ENCODE measurements at regions not wholly inside any gene's neighbourhood (a gene's known extent, or its start where the extent isn't known, plus 50 kb on each side); places are given as distances from the start of the nearest gene placed in this dataset.

GRCh38 chr2:137881711-137882110, 82.6 kb upstream of the HNMT start:
- ChIA-PET RAD21 (ENCODE audit: unreplicated experiment) (no interaction called here), SMC1A (ENCODE audit: uncharacterized antibody, unreplicated experiment) (interaction anchor here (1.0 kb wide), 1 partner anchor 894 kb away, joined by 3 read pairs; no protein-coding TSS in a partner anchor), POLR2A (no interaction called here), CTCF (no interaction called here)
- H3K4me3 ChIP-seq: no peak overlapping the region
- intact Hi-C loops (cut with micrococcal nuclease; ENCODE audit: unreplicated experiment): no loop called here
- no peak overlapping the region for H3K9ac ChIP-seq (ENCODE audit: control insufficient read depth, insufficient read depth, low read length)
- no peak overlapping the region for H3K4me2 ChIP-seq (ENCODE audit: control insufficient read depth, insufficient read depth)
- no peaks in the 10 kb centered on the region for H4K20me1 ChIP-seq (ENCODE audit: control insufficient read depth, insufficient read depth)
- H3K9me3 ChIP-seq (replicated peaks; ENCODE audit: control insufficient read depth, insufficient read depth, low read length): no peaks in the 10 kb centered on the region
- no peak overlapping the region for H3K27ac ChIP-seq (ENCODE audit: control insufficient read depth, insufficient read depth)
- H3K79me2 ChIP-seq (ENCODE audit: control insufficient read depth, insufficient read depth, low read length): no peaks in the 10 kb centered on the region
- in situ Hi-C loops (cut with MboI): loop anchor here (25.0 kb wide), 1 partner anchor 906 kb away; the partner anchor contains the start of gene NXPH2
- H2AFZ ChIP-seq (ENCODE audit: control insufficient read depth, low read depth, low read length): no peak overlapping the region
- H3K4me1 ChIP-seq (ENCODE audit: control insufficient read depth, insufficient read depth, low read length): no peaks in the 10 kb centered on the region
- no peak for DNase-seq (ENCODE audit: low read depth, low spot score)
- FAIRE-seq: no peak
- peak; percentile 32; the same call in 1 of the 3 replicates for ATAC-seq
- no peak for TF ChIP-seq RUNX3 (IDR thresholded peaks at IDR 0.05; ENCODE audit: low read length)
- no peak for TF ChIP-seq KLF5 (IDR thresholded peaks at IDR 0.05; ENCODE audit: partially characterized antibody)
- H3K27me3 ChIP-seq (replicated peaks in 1 of 2; ENCODE audit: control insufficient read depth in 2 of 2, insufficient read depth in 2 of 2, low read length in 1 of 2): no peaks in the 10 kb centered on the region; a peak in 1 of 4 replicates
- H3K36me3 ChIP-seq (ENCODE audit: control insufficient read depth in 2 of 2, insufficient read depth in 2 of 2, low read length in 1 of 2): no peaks in the 10 kb centered on the region
- WGBS (ENCODE audit: insufficient coverage, insufficient replicate concordance, low lambda C conversion rate, missing lambda C conversion rate): 6% methylated on average over 4 of the region's 4 CpGs
- no TSS peak for BruUV-seq (replicated peaks)

DNA sequence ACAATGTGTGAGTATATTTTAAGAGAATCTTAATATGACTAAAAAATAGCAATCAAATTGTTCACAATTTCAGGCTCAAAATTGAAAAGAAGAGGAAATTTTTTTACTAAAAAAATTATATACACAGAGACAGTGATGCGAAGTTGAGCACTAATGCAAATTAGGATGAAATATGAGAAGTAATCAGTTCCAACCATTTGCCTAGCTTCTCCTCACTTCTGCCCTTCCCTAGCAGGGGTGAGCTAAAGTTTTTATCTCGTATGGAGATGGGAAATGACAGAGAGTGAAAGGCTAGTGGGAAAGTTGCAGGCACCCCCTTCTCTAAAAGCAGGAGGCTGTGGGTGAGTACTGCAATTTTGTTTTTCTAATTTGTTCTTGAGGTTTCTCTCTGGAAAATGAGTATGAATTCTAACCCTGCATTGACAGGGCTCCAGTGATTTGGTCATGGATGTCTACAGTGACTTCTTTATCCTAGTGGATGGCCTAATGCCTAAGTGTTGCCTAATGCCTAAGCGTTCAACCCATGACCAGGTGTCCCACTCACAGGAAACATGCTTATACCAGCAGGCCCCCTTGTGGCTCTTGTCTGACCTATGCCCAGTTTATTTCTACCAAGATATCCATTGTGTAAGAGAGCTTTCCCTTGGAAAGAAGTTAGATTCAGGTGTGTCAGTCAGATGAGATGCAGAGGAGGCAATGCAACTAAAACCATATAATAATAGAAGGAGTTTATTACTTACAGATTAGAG, 78.0 kb upstream of the HNMT start:
- SMC1A ChIA-PET (ENCODE audit: uncharacterized antibody, unreplicated experiment): no interaction called here
- peak in 1 of 3 experiments; percentile 18; a peak in 1 of 6 replicates for TF ChIP-seq CTCF (IDR thresholded peaks at IDR 0.05 in 2 of 3, conservative IDR thresholded peaks at IDR 0.05 in 1 of 3; ENCODE audit: control insufficient read depth in 2 of 3, extremely low read depth in 1 of 3, insufficient read depth in 1 of 3, low read depth in 3 of 3, low read length in 3 of 3)
- TF ChIP-seq ZNF687 (IDR thresholded peaks at IDR 0.05): no peak
- Histone ChIP-seq H3K4me3 (no peak overlapping the region), H3K4me1 (ENCODE audit: control insufficient read depth, insufficient read depth, low read length) (no peaks in the 10 kb centered on the region), H3K9me3 (replicated peaks; ENCODE audit: control insufficient read depth, insufficient read depth, low read length) (no peaks in the 10 kb centered on the region), H4K20me1 (ENCODE audit: control insufficient read depth, insufficient read depth) (no peaks in the 10 kb centered on the region), H2AFZ (ENCODE audit: control insufficient read depth, low read depth, low read length) (no peak overlapping the region), H3K79me2 (ENCODE audit: control insufficient read depth, insufficient read depth, low read length) (no peaks in the 10 kb centered on the region), H3K4me2 (ENCODE audit: control insufficient read depth, insufficient read depth) (no peak overlapping the region), H3K9ac (ENCODE audit: control insufficient read depth, insufficient read depth, low read length) (no peak overlapping the region), H3K27ac (ENCODE audit: control insufficient read depth, insufficient read depth) (no peak overlapping the region), H3K27me3 (replicated peaks in 1 of 2; ENCODE audit: control insufficient read depth in 2 of 2, insufficient read depth in 2 of 2, low read length in 1 of 2) (no peaks in the 10 kb centered on the region; a peak in 2 of 4 replicates), H3K36me3 (ENCODE audit: control insufficient read depth in 2 of 2, insufficient read depth in 2 of 2, low read length in 1 of 2) (no peaks in the 10 kb centered on the region)
- no peak for FAIRE-seq
- CTCF ChIA-PET: interaction anchor here (1.0 to 2.8 kb wide), 4 partner anchors 13 to 25 kb away, joined by 4 to 7 read pairs (median 4); no protein-coding TSS in a partner anchor
- POLR2A ChIA-PET: no interaction called here
- DNase-seq (ENCODE audit: low read depth, low spot score): no peak
- in situ Hi-C loops (cut with MboI) (loop anchor here (25.0 kb wide), 1 partner anchor 901 kb away; the partner anchor contains the start of gene NXPH2), intact Hi-C loops (cut with micrococcal nuclease; ENCODE audit: unreplicated experiment) (loop anchor here (2.0 kb wide), 1 partner anchor 19 kb away; no protein-coding TSS in a partner anchor)
- ATAC-seq: no peak
- 2% methylated on average over 3 of the region's 3 CpGs for WGBS (ENCODE audit: insufficient coverage, insufficient replicate concordance, low lambda C conversion rate, missing lambda C conversion rate)
- no TSS peak for BruUV-seq (replicated peaks)
- RAD21 ChIA-PET (ENCODE audit: unreplicated experiment): no interaction called here
